Breast epithelium (tissue), 3 donors: ENCODE measurements at regions not wholly inside any gene's neighbourhood (a gene's known extent, or its start where the extent isn't known, plus 50 kb on each side); places are given as distances from the start of the nearest gene placed in this dataset.

Source experiments
- POLR2A ChIP-seq: fragments of 450-650 bp; IDR thresholded peaks from one replicate; pipeline ENCODE4 v1.6.1; 2016; ENCODE audit warnings: antibody characterized with exemption, mild to moderate bottlenecking, moderate library complexity
- POLR2AphosphoS5 ChIP-seq, 3 donors: sonication (generic); formaldehyde crosslinking; IDR thresholded peaks; one replicate each; pipeline ENCODE4 v1.6.1; 2017; ENCODE audit warnings: antibody characterized with exemption in 3 of 3
- TF ChIP-seq, protein P1 (sequence below), 3 donors: fragments of 450-650 bp; IDR thresholded peaks; one replicate each; pipeline ENCODE4 v1.5.1; 2016 to 2017; ENCODE audit warnings: antibody characterized with exemption in 3 of 3, mild to moderate bottlenecking in 3 of 3, moderate library complexity in 3 of 3

DNA sequence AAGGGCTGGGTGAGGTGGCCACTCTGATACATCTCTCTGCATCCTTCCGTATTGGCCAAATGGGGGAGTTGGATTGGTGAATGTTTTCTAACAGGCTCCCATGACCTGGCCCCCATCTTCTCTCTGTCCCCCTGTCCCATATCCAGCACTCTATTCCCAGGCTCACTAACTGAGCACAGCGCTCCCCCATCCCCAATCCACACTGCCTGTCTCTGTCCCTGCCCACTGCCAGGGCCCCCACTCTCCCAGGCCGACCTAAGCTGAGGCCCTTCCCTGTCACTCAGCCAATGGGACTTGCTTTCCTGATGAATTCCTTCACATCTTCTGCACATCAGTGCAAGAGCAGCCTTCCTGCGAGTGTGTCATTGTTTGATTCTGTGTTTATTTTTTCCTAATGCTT is 216.8 kb upstream of the MYT1L start:
- TF ChIP-seq, protein P1, sequence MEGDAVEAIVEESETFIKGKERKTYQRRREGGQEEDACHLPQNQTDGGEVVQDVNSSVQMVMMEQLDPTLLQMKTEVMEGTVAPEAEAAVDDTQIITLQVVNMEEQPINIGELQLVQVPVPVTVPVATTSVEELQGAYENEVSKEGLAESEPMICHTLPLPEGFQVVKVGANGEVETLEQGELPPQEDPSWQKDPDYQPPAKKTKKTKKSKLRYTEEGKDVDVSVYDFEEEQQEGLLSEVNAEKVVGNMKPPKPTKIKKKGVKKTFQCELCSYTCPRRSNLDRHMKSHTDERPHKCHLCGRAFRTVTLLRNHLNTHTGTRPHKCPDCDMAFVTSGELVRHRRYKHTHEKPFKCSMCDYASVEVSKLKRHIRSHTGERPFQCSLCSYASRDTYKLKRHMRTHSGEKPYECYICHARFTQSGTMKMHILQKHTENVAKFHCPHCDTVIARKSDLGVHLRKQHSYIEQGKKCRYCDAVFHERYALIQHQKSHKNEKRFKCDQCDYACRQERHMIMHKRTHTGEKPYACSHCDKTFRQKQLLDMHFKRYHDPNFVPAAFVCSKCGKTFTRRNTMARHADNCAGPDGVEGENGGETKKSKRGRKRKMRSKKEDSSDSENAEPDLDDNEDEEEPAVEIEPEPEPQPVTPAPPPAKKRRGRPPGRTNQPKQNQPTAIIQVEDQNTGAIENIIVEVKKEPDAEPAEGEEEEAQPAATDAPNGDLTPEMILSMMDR (IDR thresholded peaks at IDR 0.05): no peak
- TF ChIP-seq POLR2AphosphoS5 (IDR thresholded peaks at IDR 0.05) (no peak), POLR2A (no peak)
